Osteocyte (in vitro differentiated cells): ENCODE measurements at regions not wholly inside any gene's neighbourhood (a gene's known extent, or its start where the extent isn't known, plus 50 kb on each side); places are given as distances from the start of the nearest gene placed in this dataset.
A peak's percentile ranks its signal among the peaks of the same experiment; 100 is the strongest.
"Not testable (repeated sequence)": the region's sequence is repeated elsewhere in the genome, so short reads cannot be mapped to it uniquely, and the experiment has no call there.

Experiments used
- DNase-seq: peaks from one replicate; pipeline ENCODE4 v3.0.0; 2021; ENCODE audit warnings: mixed read lengths; ENCODE audit not compliant: unreplicated experiment; ENCODE audit errors: extremely low spot score
- H3K27ac Mint-ChIP-seq: one replicate; pipeline ENCODE4 v1.8.0; 2021; ENCODE audit warnings: mild to moderate bottlenecking, mixed read lengths; ENCODE audit not compliant: unreplicated experiment
- H3K27me3 Mint-ChIP-seq: one replicate; pipeline ENCODE4 v1.8.0; 2021; ENCODE audit warnings: mixed read lengths; ENCODE audit not compliant: unreplicated experiment
- H3K36me3 Mint-ChIP-seq: one replicate; pipeline ENCODE4 v1.8.0; 2021; ENCODE audit warnings: mixed read lengths; ENCODE audit not compliant: unreplicated experiment
- H3K4me1 Mint-ChIP-seq: one replicate; pipeline ENCODE4 v1.8.0; 2021; ENCODE audit warnings: mixed read lengths; ENCODE audit not compliant: unreplicated experiment
- H3K4me3 Mint-ChIP-seq: one replicate; pipeline ENCODE4 v1.8.0; 2021; ENCODE audit warnings: mild to moderate bottlenecking, moderate library complexity, mixed read lengths; ENCODE audit not compliant: unreplicated experiment
- H3K9me3 Mint-ChIP-seq: one replicate; pipeline ENCODE4 v1.8.0; 2021; ENCODE audit warnings: mixed read lengths; ENCODE audit not compliant: unreplicated experiment
- TF ChIP-seq, protein P1 (sequence below): fragments of 200-600 bp; sonication (generic); IDR thresholded peaks from 2 replicates; pipeline ENCODE4 v1.5.0; 2021; ENCODE audit warnings: antibody characterized with exemption, mild to moderate bottlenecking, moderate library complexity

DNA sequence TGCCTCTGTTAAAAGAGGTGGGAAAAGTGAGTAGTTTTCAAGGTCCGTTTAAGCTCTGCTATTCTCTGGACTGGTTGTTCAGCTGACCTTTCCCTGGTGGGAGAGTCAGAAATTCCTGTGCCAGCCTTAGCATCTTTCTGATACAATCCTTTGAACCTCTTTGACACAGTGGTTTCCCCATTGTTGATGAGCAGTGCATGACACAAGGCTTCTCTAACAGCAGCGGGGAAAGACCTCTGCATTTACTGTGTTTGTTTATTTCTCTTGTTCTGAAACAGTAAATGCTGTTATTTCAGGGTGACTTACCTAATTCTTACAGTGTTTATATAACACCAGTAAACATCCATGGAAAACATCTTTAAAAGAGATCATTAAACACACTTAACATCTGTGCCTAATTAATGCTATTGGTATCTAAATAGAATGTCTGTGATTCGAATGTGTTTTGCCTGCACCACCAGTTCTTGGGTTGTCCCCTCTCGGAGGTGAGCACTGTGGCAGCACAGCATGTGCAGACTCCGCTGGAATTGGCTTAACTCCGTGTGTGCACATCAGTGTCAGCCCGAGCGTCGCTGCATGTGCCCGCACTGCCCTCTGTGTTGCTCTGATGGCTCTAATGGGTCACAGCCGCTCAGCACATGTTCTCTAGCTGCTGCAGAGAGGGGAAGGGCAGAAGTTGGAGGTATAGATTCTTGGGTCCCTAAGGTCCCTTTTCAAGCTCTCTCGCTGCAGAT, 104.3 kb downstream of the TBC1D26 start:
- not testable (repeated sequence) for DNase-seq, H3K27me3 Mint-ChIP-seq, H3K36me3 Mint-ChIP-seq, H3K4me3 Mint-ChIP-seq, H3K27ac Mint-ChIP-seq, H3K9me3 Mint-ChIP-seq, H3K4me1 Mint-ChIP-seq

DNA sequence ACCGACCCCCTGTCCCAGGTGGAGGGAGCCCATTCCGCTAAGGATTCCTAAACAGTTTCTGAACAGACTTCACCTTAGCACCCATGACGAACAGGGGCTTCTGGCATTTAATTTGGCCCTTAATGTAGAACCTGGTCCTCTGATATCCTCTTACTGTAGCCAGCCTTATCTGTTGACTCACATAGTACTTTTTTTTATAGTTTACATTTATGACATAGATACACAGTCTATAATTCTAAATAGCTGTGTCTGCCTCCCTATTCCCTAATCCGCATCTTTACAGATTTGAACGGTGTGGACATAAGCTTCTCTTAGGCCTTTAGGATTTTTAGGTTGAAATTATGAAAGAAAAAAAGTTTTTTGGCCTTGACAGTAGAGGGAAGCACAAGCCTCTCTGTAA, 104.9 kb downstream of the TBC1D26 start:
- H3K36me3 Mint-ChIP-seq, H3K27me3 Mint-ChIP-seq, H3K4me1 Mint-ChIP-seq, H3K9me3 Mint-ChIP-seq, DNase-seq, H3K27ac Mint-ChIP-seq, H3K4me3 Mint-ChIP-seq: not testable (repeated sequence)
- TF ChIP-seq, protein P1, sequence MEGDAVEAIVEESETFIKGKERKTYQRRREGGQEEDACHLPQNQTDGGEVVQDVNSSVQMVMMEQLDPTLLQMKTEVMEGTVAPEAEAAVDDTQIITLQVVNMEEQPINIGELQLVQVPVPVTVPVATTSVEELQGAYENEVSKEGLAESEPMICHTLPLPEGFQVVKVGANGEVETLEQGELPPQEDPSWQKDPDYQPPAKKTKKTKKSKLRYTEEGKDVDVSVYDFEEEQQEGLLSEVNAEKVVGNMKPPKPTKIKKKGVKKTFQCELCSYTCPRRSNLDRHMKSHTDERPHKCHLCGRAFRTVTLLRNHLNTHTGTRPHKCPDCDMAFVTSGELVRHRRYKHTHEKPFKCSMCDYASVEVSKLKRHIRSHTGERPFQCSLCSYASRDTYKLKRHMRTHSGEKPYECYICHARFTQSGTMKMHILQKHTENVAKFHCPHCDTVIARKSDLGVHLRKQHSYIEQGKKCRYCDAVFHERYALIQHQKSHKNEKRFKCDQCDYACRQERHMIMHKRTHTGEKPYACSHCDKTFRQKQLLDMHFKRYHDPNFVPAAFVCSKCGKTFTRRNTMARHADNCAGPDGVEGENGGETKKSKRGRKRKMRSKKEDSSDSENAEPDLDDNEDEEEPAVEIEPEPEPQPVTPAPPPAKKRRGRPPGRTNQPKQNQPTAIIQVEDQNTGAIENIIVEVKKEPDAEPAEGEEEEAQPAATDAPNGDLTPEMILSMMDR: peak; percentile 21

DNA sequence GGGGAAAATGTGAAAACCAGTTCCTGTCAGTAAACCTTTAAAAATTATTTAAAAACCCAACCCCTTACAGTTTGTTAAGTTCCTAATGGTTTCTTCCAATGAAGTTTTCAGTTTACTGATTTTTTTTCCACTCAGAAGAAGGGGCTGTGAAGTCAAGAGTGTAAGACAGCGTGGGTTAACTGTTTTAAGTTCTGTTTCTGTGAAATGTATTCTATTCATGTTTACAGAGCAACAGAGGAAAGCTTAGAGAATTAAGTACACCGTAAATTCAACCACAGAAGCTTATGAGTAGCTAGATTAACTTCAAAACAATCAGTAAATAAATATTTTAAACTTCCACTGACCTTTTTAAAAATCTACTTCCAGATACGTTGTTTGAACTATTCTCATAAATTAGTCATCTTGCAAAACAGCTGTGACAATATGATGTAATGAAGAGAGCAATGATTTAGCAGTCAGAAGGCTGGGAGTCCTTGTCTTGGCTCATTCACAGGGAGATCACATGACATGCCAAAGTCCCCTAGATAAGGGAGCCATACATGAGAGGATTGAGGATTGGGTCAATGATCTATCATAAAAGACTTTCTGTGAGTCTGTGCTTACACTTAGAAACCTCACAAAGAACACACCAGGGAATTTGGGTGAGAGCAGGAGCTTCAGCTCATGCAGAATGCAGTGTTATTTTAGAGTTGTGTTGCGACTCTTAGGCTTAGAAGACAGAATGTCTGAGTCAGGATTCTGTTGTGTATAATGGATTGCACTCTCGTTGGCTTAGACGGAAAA, 97.3 kb upstream of the ADORA2B start:
- not testable (repeated sequence) for H3K27me3 Mint-ChIP-seq, H3K4me3 Mint-ChIP-seq, H3K9me3 Mint-ChIP-seq, H3K27ac Mint-ChIP-seq, H3K36me3 Mint-ChIP-seq, DNase-seq
- peaks cover 13% of the 10 kb centered on the region for H3K4me1 Mint-ChIP-seq

DNA sequence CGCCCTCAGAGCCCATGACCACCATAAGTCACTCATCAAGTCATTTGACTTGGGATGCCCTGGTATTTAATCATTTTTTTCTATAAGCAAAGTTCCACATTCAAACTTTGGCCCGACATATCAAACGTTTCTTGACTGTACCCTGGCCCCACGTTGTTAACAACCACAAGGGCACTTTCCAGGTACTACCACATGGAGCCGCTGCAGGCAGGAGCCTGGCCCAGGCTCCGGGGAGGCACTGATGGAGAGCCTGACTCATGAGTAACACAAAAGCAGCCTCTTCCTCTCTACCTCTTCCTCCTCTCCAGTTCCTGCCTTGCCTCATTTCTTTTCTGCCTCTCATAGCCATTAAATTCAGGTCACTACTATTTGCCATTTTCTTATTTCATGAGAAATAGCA, 95.9 kb upstream of the ADORA2B start:
- H3K27me3 Mint-ChIP-seq: not testable (repeated sequence)

DNA sequence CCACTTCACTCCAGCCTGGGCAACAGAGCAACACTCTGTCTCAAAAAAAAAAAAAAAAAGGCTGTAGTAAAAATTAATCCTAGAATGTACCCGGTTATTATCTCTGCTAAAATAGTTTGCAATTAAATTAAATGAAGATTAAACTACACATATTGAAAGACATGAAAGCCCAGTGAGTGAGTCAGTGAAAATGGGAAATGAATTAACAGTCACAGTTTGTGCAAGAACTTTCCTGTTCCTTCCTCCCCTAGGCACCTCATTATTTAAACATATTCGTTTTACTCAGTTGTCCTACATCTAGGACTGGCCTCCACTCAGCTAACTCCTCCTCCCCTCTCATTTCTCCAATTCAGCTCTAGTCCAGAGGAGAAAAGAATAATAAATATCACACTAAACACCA, 94.9 kb upstream of the ADORA2B start:
- H3K27ac Mint-ChIP-seq, DNase-seq, H3K36me3 Mint-ChIP-seq, H3K4me3 Mint-ChIP-seq, H3K27me3 Mint-ChIP-seq, H3K9me3 Mint-ChIP-seq: not testable (repeated sequence)
- H3K4me1 Mint-ChIP-seq: peaks cover 13% of the 10 kb centered on the region

More for the DNA sequence above, 95.9 kb upstream of the ADORA2B start:
- H3K9me3 Mint-ChIP-seq, DNase-seq, H3K27ac Mint-ChIP-seq, H3K36me3 Mint-ChIP-seq, H3K4me3 Mint-ChIP-seq: not testable (repeated sequence)
- TF ChIP-seq, protein P1: peak; percentile 57
- peaks cover 13% of the 10 kb centered on the region for H3K4me1 Mint-ChIP-seq

DNA sequence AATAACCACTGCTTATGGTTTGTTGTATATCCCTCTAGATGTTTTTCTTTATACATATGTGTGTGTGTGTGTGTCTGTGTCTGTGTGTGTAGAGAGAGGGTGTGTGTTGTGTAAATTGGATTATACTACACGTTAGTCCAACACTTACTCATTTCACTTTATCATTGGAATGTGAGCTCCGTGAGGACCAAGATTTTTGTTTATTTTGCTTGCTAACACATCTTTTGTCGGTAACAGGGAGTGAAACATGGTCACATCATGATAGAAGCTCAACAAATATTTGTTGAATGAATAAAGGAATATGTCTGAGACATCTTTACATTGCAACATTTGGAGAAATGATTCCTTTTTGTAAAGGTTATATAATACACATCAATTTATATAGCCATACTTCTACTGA, 94.2 kb upstream of the ADORA2B start:
- DNase-seq, H3K36me3 Mint-ChIP-seq, H3K4me3 Mint-ChIP-seq, H3K27me3 Mint-ChIP-seq, H3K9me3 Mint-ChIP-seq, H3K27ac Mint-ChIP-seq: not testable (repeated sequence)
- peaks cover 13% of the 10 kb centered on the region for H3K4me1 Mint-ChIP-seq

DNA sequence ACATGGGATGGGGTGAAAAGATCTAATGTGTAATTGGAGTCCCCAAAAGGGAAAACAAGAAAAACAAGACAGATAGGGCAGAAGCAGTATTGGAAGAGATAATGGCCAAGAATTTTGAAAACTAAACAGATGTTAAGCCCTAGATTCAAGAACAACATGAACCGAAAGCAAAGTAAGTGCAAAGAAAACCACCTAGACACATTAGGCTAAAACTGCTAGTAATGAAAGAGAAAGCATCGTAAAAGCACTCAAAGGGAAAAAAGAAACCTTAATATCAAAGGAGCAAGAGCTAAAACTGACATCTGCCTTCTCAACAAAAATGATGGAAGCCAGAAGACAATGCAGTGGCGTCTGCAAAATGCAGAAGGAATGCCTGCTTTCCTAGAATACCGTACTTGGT, 92.1 kb upstream of the ADORA2B start:
- peaks cover 13% of the 10 kb centered on the region for H3K4me1 Mint-ChIP-seq
- not testable (repeated sequence) for H3K27ac Mint-ChIP-seq, H3K4me3 Mint-ChIP-seq, DNase-seq, H3K36me3 Mint-ChIP-seq, H3K9me3 Mint-ChIP-seq, H3K27me3 Mint-ChIP-seq

DNA sequence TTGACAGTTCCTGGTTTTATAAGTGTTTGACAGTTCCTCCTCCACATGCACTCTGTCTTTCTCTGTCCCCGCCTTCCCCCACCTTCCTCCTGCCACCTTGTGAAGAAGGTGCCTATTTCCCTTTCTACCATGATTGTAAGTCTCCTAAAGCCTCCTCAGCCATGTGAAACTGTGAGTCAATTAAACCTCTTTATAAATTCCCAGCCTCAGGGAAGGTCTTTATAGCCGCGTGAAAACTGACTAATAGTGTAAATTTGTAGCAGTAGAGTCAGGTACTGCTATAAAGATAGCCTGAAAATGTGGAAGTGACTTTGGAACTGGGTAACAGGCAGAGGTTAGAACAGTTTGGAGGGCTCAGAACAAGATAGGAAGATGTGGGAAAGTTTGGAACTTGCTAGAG, 88.7 kb upstream of the ADORA2B start:
- H3K27me3 Mint-ChIP-seq, H3K9me3 Mint-ChIP-seq, H3K27ac Mint-ChIP-seq, H3K4me3 Mint-ChIP-seq, DNase-seq, H3K4me1 Mint-ChIP-seq, H3K36me3 Mint-ChIP-seq: not testable (repeated sequence)

DNA sequence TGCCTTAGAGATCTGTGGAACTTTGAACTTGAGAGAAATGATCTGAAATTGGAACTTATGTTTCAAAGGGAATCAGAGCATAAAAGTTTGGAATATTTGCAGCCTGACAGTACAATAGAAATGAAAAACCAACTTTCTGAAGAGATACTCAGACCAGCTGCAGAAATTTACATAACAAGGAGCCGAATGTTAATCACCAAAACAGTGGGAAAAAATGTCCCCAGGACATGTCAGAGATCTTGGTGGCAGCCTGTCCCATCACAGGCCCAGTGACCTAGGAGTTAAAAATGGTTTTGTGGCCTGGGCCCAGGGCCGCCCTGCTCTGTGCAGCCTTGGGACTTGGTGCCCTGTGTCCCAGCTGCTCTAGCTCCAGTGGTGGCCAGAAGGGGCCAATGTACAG, 88.2 kb upstream of the ADORA2B start:
- H3K9me3 Mint-ChIP-seq, H3K27ac Mint-ChIP-seq, DNase-seq, H3K4me1 Mint-ChIP-seq, H3K4me3 Mint-ChIP-seq, H3K27me3 Mint-ChIP-seq, H3K36me3 Mint-ChIP-seq: not testable (repeated sequence)

DNA sequence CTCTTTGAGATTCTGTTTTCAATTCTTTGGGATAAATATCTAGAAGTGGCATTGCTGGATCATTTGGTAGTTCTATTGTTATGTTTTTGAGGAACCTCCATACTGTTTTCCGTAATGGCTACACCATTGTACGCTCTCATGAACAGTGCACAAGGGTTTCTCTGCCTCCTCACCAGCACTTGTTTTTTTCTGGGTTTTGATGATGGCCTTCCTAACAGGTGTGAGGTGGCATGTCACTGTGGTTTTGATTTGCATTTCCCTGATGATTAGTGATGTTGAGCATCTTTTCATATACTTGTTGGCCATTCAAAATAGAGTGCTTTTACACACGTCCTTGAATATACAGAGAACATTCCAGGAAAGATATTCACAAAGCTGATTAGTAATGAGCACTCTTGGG, 86.8 kb upstream of the ADORA2B start:
- H3K4me3 Mint-ChIP-seq, H3K36me3 Mint-ChIP-seq, H3K9me3 Mint-ChIP-seq, H3K4me1 Mint-ChIP-seq, H3K27me3 Mint-ChIP-seq, H3K27ac Mint-ChIP-seq, DNase-seq: not testable (repeated sequence)
